ENCODE measurements at regions not wholly inside any gene's neighbourhood (a gene's known extent, or its start where the extent isn't known, plus 50 kb on each side); places are given as distances from the start of the nearest gene placed in this dataset.

GRCh38 chr4:84366907-84367306, 132.2 kb downstream of the NKX6-1 start:
- H3K9me2 ChIP-seq (ENCODE audit: insufficient read depth), result no peaks in the 10 kb centered on the region
- H3K27ac Mint-ChIP-seq, result no peak overlapping the region
- H3K36me3 ChIP-seq (ENCODE audit: insufficient read depth), result no peaks in the 10 kb centered on the region
- H3K9me3 Mint-ChIP-seq, result peaks cover 2% of the 10 kb centered on the region; the same call in 1 of the 3 replicates
- H3F3A ChIP-seq (replicated peaks; ENCODE audit: low read depth), result no peaks in the 10 kb centered on the region
- no peak overlapping the region for H3K4me3 ChIP-seq
- H3K27ac ChIP-seq (ENCODE audit: low read depth), result no peak overlapping the region
- no peaks in the 10 kb centered on the region for H3K27me3 ChIP-seq (ENCODE audit: insufficient read depth)
- no peak overlapping the region for H3K4me2 ChIP-seq
- no peak overlapping the region for H3K4me3 Mint-ChIP-seq
- H3K79me2 ChIP-seq (replicated peaks; ENCODE audit: insufficient read depth), result no peaks in the 10 kb centered on the region
- ATAC-seq, result no peak
- TF ChIP-seq JUNB (IDR thresholded peaks at IDR 0.05; ENCODE audit: unreplicated experiment), result no peak
- TF ChIP-seq EZH2phosphoT487 (IDR thresholded peaks at IDR 0.05; ENCODE audit: unreplicated experiment), result no peak
- no peak for TF ChIP-seq NANOG (IDR thresholded peaks at IDR 0.05; ENCODE audit: borderline replicate concordance)
- no peak for TF ChIP-seq CTCF (conservative IDR thresholded peaks at IDR 0.05; ENCODE audit: low read depth in 2 of 2)
- TF ChIP-seq STAT1 (IDR thresholded peaks at IDR 0.05; ENCODE audit: unreplicated experiment), result no peak
- no peak for TF ChIP-seq ZNF462 (CRISPR knock-in tag; IDR thresholded peaks at IDR 0.05)
- no peak for TF ChIP-seq ZNF114 (CRISPR knock-in tag; IDR thresholded peaks at IDR 0.05)
- DNase-seq (ENCODE audit: low spot score), result no peak
- peak overlapping the region; percentile 35; the same call in 1 of the 2 replicates for H2AFZ ChIP-seq
- no peaks in the 10 kb centered on the region for H4K20me1 ChIP-seq (replicated peaks; ENCODE audit: insufficient read depth)
- no peaks in the 10 kb centered on the region for H3K4me1 ChIP-seq (ENCODE audit: insufficient read depth)
- no peaks in the 10 kb centered on the region for H3K36me3 Mint-ChIP-seq (ENCODE audit: low read depth)
- H3K27me3 Mint-ChIP-seq (ENCODE audit: insufficient read depth, low read depth, poor library complexity), result no peaks in the 10 kb centered on the region
- H3K4me1 Mint-ChIP-seq, result peaks cover 4% of the 10 kb centered on the region; the same call in 2 of the 3 replicates

All from GM23338 (cell line).